Heart left ventricle (tissue), 16 donors: ENCODE measurements at regions not wholly inside any gene's neighbourhood (a gene's known extent, or its start where the extent isn't known, plus 50 kb on each side); places are given as distances from the start of the nearest gene placed in this dataset.

Experiments
- ATAC-seq, 4 donors: fragments of 200-7000 bp; cut with Tn5 transposase; one replicate each; pipeline ENCODE4 v1.9.1; 2020 to 2022; ENCODE audit warnings: moderate library complexity in 4 of 4, mild to moderate bottlenecking in 3 of 4, moderate number of reproducible peaks in 1 of 4
- DNase-seq, 5 donors: peaks; one replicate each; pipeline ENCODE4 v3.0.0-alpha.2; 2020
- H3K27ac ChIP-seq, 12 donors: fragments of 200-600 bp; sonication (generic) in 4 of 12; one replicate each; pipeline versions ENCODE4 v1.5.0 to v1.8.0; 2016 to 2022; ENCODE audit warnings: mild to moderate bottlenecking in 2 of 12
- H3K27me3 ChIP-seq, 9 donors: fragments of 200-600 bp; sonication (generic) in 2 of 9; one replicate each; pipeline versions ENCODE4 v1.5.1 to v1.8.0; 2016 to 2022; ENCODE audit warnings: mild to moderate bottlenecking in 3 of 9
- H3K36me3 ChIP-seq, 9 donors: fragments of 200-600 bp; sonication (generic) in 2 of 9; one replicate each; pipeline versions ENCODE4 v1.5.0 to v1.8.0; 2018 to 2022; ENCODE audit warnings: mild to moderate bottlenecking in 2 of 9
- H3K4me1 ChIP-seq, 12 donors: fragments of 200-600 bp; sonication (generic) in 4 of 12; one replicate each; pipeline versions ENCODE4 v1.5.0 to v1.8.0; 2016 to 2022; ENCODE audit warnings: mild to moderate bottlenecking in 3 of 12
- H3K4me3 ChIP-seq, 12 donors: fragments of 200-600 bp; sonication (generic) in 4 of 12; one replicate each; pipeline versions ENCODE4 v1.5.0 to v1.8.0; 2017 to 2022; ENCODE audit warnings: mild to moderate bottlenecking in 9 of 12, moderate library complexity in 4 of 12
- H3K9me3 ChIP-seq, 12 donors: fragments of 200-600 bp; sonication (generic) in 4 of 12; one replicate each; pipeline versions ENCODE4 v1.5.0 to v1.8.0; 2016 to 2022; ENCODE audit warnings: mild to moderate bottlenecking in 1 of 12
- CTCF ChIP-seq, 12 donors: fragments of 200-600 bp; sonication (generic) in 4 of 12; IDR thresholded peaks; one replicate each; pipeline versions ENCODE4 v1.5.0 to v1.8.0; 2018 to 2022; ENCODE audit warnings: antibody characterized with exemption in 12 of 12, mild to moderate bottlenecking in 5 of 12
- POLR2A ChIP-seq, 2 donors: fragments of 450-650 bp; IDR thresholded peaks; one replicate each; pipeline ENCODE4 v1.6.1; 2017; ENCODE audit warnings: antibody characterized with exemption in 2 of 2, mild to moderate bottlenecking in 2 of 2, moderate library complexity in 2 of 2
- WGBS, 4 donors: extraction: QIAGEN DNeasy Blood & Tissue Kit in 2 of 4; methylation state at CpG; one replicate each; pipeline versions ENCODE4 v1.1.5 to v1.1.7; 2013 to 2018; 5-methylcytosine and 5-hydroxymethylcytosine counted together
- intact Hi-C, 10 donors: fragments of 100-400 bp; cut with DNase I; formaldehyde crosslinking; loops; one replicate each; pipeline versions ENCODE4 v1.11.1 to v1.14.2; 2022
- donor health status: ischemic (EF 13 %, LVEDD 7.1; RV severe dilation, severe dysfunction).
- donor health status: healthy with polysubstance abuse.
- donor health status: DM: no; HTN: yes; CAD: no.
- donor health status: DM: no; HTN: no; CAD: no.
- donor health status: ischemic (EF 25% LVEDD 6.9; RV normal size, moderate dysfunction).
- donor health status: ischemic (EF 25% LVEDD 5.7; RV mildly dilated, moderate dysfunction).
- donor health status: healthy.
- donor health status: DM: yes; HTN: yes; CAD: no.
- donor health status: ischemic (EF 35%, LVEDD 5.7; RV mildly dilated, moderate dysfunction).
- donor health status: nonischemic (EF 11% LVEDD 7.7; RV severe dilation, severe dysfunction).
- donor health status: DM: yes; HTN: yes; CAD: no.
- donor health status: PGD.
- donor health status: ischemic (EF 29% LVEDD 5.4; RV normal size, mild dysfunction).
- donor health status: nonischemic (EF 23%, LVEDD 6.1; RV moderate dilation, normal function).

- peaks cover 0 to 5% (median 0%) of the 10 kb centered on the region in 9 donors for H3K27me3 ChIP-seq
- ATAC-seq (peak in 3 of 4 donors; percentile 43 to 57 (median 52)), DNase-seq (no peak)
These were observed 177.2 kb downstream of the GADD45G start for GRCh38 chr9:89781838-89782540.

GRCh38 chr9:89786655-89787054 lies 181.8 kb downstream of the GADD45G start:
- no peak for TF ChIP-seq POLR2A (IDR thresholded peaks at IDR 0.05)
- TF ChIP-seq CTCF (IDR thresholded peaks at IDR 0.05), result no peak
- DNase-seq, result peak in 1 of 5 donors; percentile 48
- ATAC-seq, result peak in 3 of 4 donors; percentile 55 to 79 (median 68)
- Histone ChIP-seq H3K27me3 (peaks cover 0 to 5% (median 0%) of the 10 kb centered on the region in 9 donors), H3K36me3 (no peaks in the 10 kb centered on the region), H3K9me3 (peaks cover 0 to 6% (median 0%) of the 10 kb centered on the region in 12 donors), H3K4me3 (no peak overlapping the region), H3K27ac (peak overlapping the region in 1 of 12 donors; percentile 71), H3K4me1 (peaks cover 0 to 22% (median 0%) of the 10 kb centered on the region in 12 donors)
- intact Hi-C loops, result no loop called here
- WGBS, 4 donors, result 0 to 10% (median 3%) methylated on average over 1 of the region's 1 CpG

More at GRCh38 chr9:89781838-89782540, 177.2 kb downstream of the GADD45G start:
- Histone ChIP-seq H3K27ac (no peak overlapping the region), H3K9me3 (no peaks in the 10 kb centered on the region), H3K4me1 (peaks cover 0 to 29% (median 8%) of the 10 kb centered on the region in 12 donors), H3K4me3 (no peak overlapping the region), H3K36me3 (no peaks in the 10 kb centered on the region)
- intact Hi-C loops, result no loop called here
- 83 to 93% (median 86%) methylated on average over 5 of the region's 5 CpGs for WGBS, 4 donors
- TF ChIP-seq POLR2A (IDR thresholded peaks at IDR 0.05), result no peak
- TF ChIP-seq CTCF (IDR thresholded peaks at IDR 0.05), result no peak

- TF ChIP-seq CTCF (IDR thresholded peaks at IDR 0.05), result no peak
- TF ChIP-seq POLR2A (IDR thresholded peaks at IDR 0.05), result no peak
- Histone ChIP-seq H3K27ac (no peak overlapping the region), H3K9me3 (peaks cover 0 to 6% (median 0%) of the 10 kb centered on the region in 12 donors), H3K4me1 (peaks cover 0 to 16% (median 0%) of the 10 kb centered on the region in 12 donors), H3K27me3 (no peaks in the 10 kb centered on the region), H3K4me3 (no peak overlapping the region), H3K36me3 (no peaks in the 10 kb centered on the region)
- DNase-seq (no peak), ATAC-seq (no peak)
- intact Hi-C loops, result no loop called here
These were observed 182.8 kb downstream of the GADD45G start for GRCh38 chr9:89787595-89787994.

- DNase-seq (no peak), ATAC-seq (no peak)
- H3K4me3 ChIP-seq, result no peak overlapping the region
- no peaks in the 10 kb centered on the region for H3K36me3 ChIP-seq
- peaks cover 0 to 16% (median 0%) of the 10 kb centered on the region in 12 donors for H3K4me1 ChIP-seq
- no peak overlapping the region for H3K27ac ChIP-seq
- TF ChIP-seq POLR2A (IDR thresholded peaks at IDR 0.05), result no peak
- TF ChIP-seq CTCF (IDR thresholded peaks at IDR 0.05), result no peak
- peaks cover 0 to 6% (median 0%) of the 10 kb centered on the region in 12 donors for H3K9me3 ChIP-seq
- no peaks in the 10 kb centered on the region for H3K27me3 ChIP-seq
- intact Hi-C loops, result no loop called here
These were observed 183.6 kb downstream of the GADD45G start for GRCh38 chr9:89788434-89788833.
